ENCODE measurements at regions not wholly inside any gene's neighbourhood (a gene's known extent, or its start where the extent isn't known, plus 50 kb on each side); places are given as distances from the start of the nearest gene placed in this dataset.

DNA sequence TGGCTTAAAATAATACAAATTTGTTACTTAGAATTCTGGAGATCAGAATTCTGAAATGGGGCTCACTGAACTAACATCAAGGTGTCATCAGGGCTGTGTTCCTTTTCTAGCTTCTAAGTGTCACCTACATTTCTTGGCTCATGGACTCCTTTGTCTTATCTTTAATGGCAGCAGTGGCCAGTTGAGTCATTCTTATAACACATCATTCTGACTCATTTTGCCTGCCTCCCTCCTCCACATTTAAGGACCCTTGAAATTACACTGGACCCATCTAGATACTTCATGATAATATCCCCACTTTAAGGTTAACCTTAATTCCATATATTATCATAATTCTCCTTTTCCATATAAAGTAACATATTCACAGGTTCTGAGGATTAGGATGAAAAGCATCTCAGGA is 215.9 kb downstream of the GUCY2F start:
- TF ChIP-seq EZH2 (IDR thresholded peaks at IDR 0.05; ENCODE audit: insufficient read depth, poor library complexity, severe bottlenecking) (no peak), EZH2phosphoT487 (IDR thresholded peaks at IDR 0.05; ENCODE audit: insufficient read depth, low read depth) (no peak)

All from GM23248 (cell line).